Endothelial cell of umbilical vein (primary cell): ENCODE measurements at regions not wholly inside any gene's neighbourhood (a gene's known extent, or its start where the extent isn't known, plus 50 kb on each side); places are given as distances from the start of the nearest gene placed in this dataset.

Source experiments
- BruUV-seq: library from RNA; stranded (reverse); fragments of 400-500 nt; replicated peaks from 2 replicates; lab custom pipeline; 2021; lab: Mats Ljungman, UMichigan
- CTCF ChIA-PET: fragments of 300-600, 350-600 bp; sonication (Branson Sonifier 250); formaldehyde crosslinking; loops from one replicate; lab custom pipeline; 2021; ENCODE audit warnings: antibody characterized with exemption, inconsistent platforms; lab: Charles Lee
- POLR2A ChIA-PET: fragments of 300-600, 350-600 bp; sonication (Branson Sonifier 250); formaldehyde crosslinking; loops from one replicate; lab custom pipeline; 2021; ENCODE audit warnings: antibody characterized with exemption, inconsistent platforms; lab: Charles Lee
- DNase-seq: peaks from one replicate; pipeline ENCODE4 v3.0.0-alpha.2; 2011; ENCODE audit warnings: low read depth, low spot score
- FAIRE-seq: peaks from 2 replicates; lab custom pipeline; 2011; peaks lifted over from hg19 to GRCh38; lab: Jason Lieb, UNC
- H2AFZ ChIP-seq: 2 replicates; pipeline ENCODE4 v1.6.0; 2012; ENCODE audit warnings: low read depth, low read length, control low read depth, inconsistent platforms
- H3K27ac ChIP-seq: 2 replicates; pipeline ENCODE4 v1.5.1; 2011; ENCODE audit warnings: low read depth, mild to moderate bottlenecking, control low read depth, low read length, moderate library complexity; ENCODE audit not compliant: insufficient read depth
- H3K27me3 ChIP-seq, 2 experiments: 2 replicates each; pipeline versions ENCODE4 v1.6.0 to v1.6.1; 2011; ENCODE audit warnings: low read length in 2 of 2, mixed read lengths in 1 of 2; ENCODE audit not compliant: control insufficient read depth in 2 of 2, insufficient read depth in 2 of 2
- H3K36me3 ChIP-seq, 2 experiments: 2 replicates in 1 of 2; 3 replicates in 1 of 2; pipeline ENCODE4 v1.5.1; 2011; ENCODE audit warnings: low read length in 2 of 2, mild to moderate bottlenecking in 1 of 2, moderate library complexity in 1 of 2; ENCODE audit not compliant: control insufficient read depth in 2 of 2, insufficient read depth in 2 of 2; ENCODE audit errors: extremely low read depth in 1 of 2
- H3K4me1 ChIP-seq: 3 replicates; pipeline ENCODE4 v1.5.1; 2011; ENCODE audit warnings: mild to moderate bottlenecking, low read length; ENCODE audit not compliant: control insufficient read depth, insufficient read depth; ENCODE audit errors: extremely low read depth
- H3K4me2 ChIP-seq: 2 replicates; pipeline ENCODE4 v1.6.1; 2011; ENCODE audit warnings: low read length, control low read depth, mixed read lengths; ENCODE audit not compliant: insufficient read depth
- H3K4me3 ChIP-seq, 3 experiments: fragments of 200-600 bp in 1 of 3; sonication (generic), shearing (Covaris generic) in 1 of 3; replicated peaks in 1 of 3; 2 replicates each; pipeline ENCODE4 v1.5.1; 2011 to 2016; ENCODE audit warnings: control low read depth in 3 of 3, low read length in 3 of 3, mild to moderate bottlenecking in 2 of 3, inconsistent platforms in 1 of 3, low read depth in 1 of 3, moderate library complexity in 1 of 3; ENCODE audit not compliant: insufficient read depth in 1 of 3
- H3K79me2 ChIP-seq: 2 replicates; pipeline ENCODE4 v1.6.0; 2012; ENCODE audit warnings: low read length, inconsistent platforms; ENCODE audit not compliant: control insufficient read depth, insufficient read depth
- H3K9ac ChIP-seq: replicated peaks from 2 replicates; pipeline ENCODE3; 2011; ENCODE audit warnings: low read length, control low read depth; ENCODE audit not compliant: insufficient read depth; ENCODE audit errors: extremely low read depth
- H3K9me1 ChIP-seq: replicated peaks from 3 replicates; pipeline ENCODE4 v1.6.0; 2011; ENCODE audit warnings: mild to moderate bottlenecking, low read length; ENCODE audit not compliant: control insufficient read depth, insufficient read depth; ENCODE audit errors: extremely low read depth
- H3K9me3 ChIP-seq: replicated peaks from 2 replicates; pipeline ENCODE4 v1.5.1; 2012; ENCODE audit warnings: low read length, inconsistent platforms; ENCODE audit not compliant: control insufficient read depth, insufficient read depth
- H4K20me1 ChIP-seq: replicated peaks from 2 replicates; pipeline ENCODE3; 2011; ENCODE audit warnings: mild to moderate bottlenecking, low read length; ENCODE audit not compliant: control insufficient read depth, insufficient read depth; ENCODE audit errors: extremely low read depth
- CTCF ChIP-seq, 2 donors: IDR thresholded peaks; 1 replicate in 1 of 2; 2 replicates in 1 of 2; pipeline ENCODE4 v1.5.1; 2011; ENCODE audit warnings: low read length in 2 of 2, mild to moderate bottlenecking in 2 of 2, moderate library complexity in 2 of 2, control low read depth in 1 of 2, inconsistent platforms in 1 of 2, low read depth in 1 of 2; ENCODE audit not compliant: insufficient read depth in 1 of 2; ENCODE audit errors: extremely low read depth in 1 of 2
- EZH2 ChIP-seq: IDR thresholded peaks from 2 replicates; pipeline ENCODE4 v1.6.1; 2012; ENCODE audit warnings: borderline replicate concordance, low read depth, mild to moderate bottlenecking, moderate library complexity, low read length, inconsistent platforms; ENCODE audit not compliant: severe bottlenecking
- GATA2 ChIP-seq: IDR thresholded peaks from 2 replicates; pipeline ENCODE4 v1.7.0; 2011; ENCODE audit warnings: low read depth, mild to moderate bottlenecking, moderate library complexity, mixed read lengths, low read length; ENCODE audit not compliant: insufficient read length, insufficient read depth
- JUN ChIP-seq: IDR thresholded peaks from 2 replicates; pipeline ENCODE4 v1.6.1; 2011; ENCODE audit warnings: borderline replicate concordance, low read depth; ENCODE audit not compliant: insufficient read length, insufficient read depth
- MAX ChIP-seq: IDR thresholded peaks from 2 replicates; pipeline ENCODE4 v1.6.1; 2011; ENCODE audit not compliant: insufficient read depth, insufficient read length
- MYC ChIP-seq: IDR thresholded peaks from one replicate; pipeline ENCODE4 v1.6.1; 2011; ENCODE audit warnings: mild to moderate bottlenecking, low read depth, low read length
- POLR2A ChIP-seq: IDR thresholded peaks from 2 replicates; pipeline ENCODE4 v1.6.1; 2012; ENCODE audit warnings: low read depth, mild to moderate bottlenecking, control low read depth, low read length
- POLR2AphosphoS5 ChIP-seq: IDR thresholded peaks from 2 replicates; pipeline ENCODE4 v1.6.1; 2012; ENCODE audit warnings: low read depth, mild to moderate bottlenecking, control low read depth, low read length, moderate library complexity; ENCODE audit not compliant: insufficient read depth
- dilution Hi-C: fragments of 300-500 bp; cut with MboI; formaldehyde crosslinking; loops from one replicate; pipeline ENCODE4 v1.15.0; 2019; ENCODE audit warnings: low sequenced_read_pairs; ENCODE audit not compliant: extremely low pct_ligation_motif_present
- intact Hi-C: fragments of 100-400 bp; cut with micrococcal nuclease; formaldehyde crosslinking; loops from one replicate; pipeline ENCODE4 v1.10.0; 2022

- peaks cover 2% of the 10 kb centered on the region for H3K4me1 ChIP-seq
- ChIA-PET CTCF (interaction anchor here (1.2 kb wide), 1 partner anchor 9 kb away, joined by 5 read pairs; no protein-coding TSS in a partner anchor), POLR2A (no interaction called here)
- intact Hi-C loops = no loop called here
- no peaks in the 10 kb centered on the region for H3K36me3 ChIP-seq
- TF ChIP-seq POLR2A = no peak
- TF ChIP-seq CTCF (IDR thresholded peaks at IDR 0.05; ENCODE audit: extremely low read depth in 1 of 2, insufficient read depth in 1 of 2, low read depth in 1 of 2, low read length in 2 of 2) = no peak
- no peak for TF ChIP-seq MAX
- no peak for TF ChIP-seq GATA2
- no peak for TF ChIP-seq POLR2AphosphoS5
- TF ChIP-seq MYC = no peak
- no peak for TF ChIP-seq EZH2
- no peak for TF ChIP-seq JUN
- DNase-seq (no peak), FAIRE-seq (no peak)
- no peaks in the 10 kb centered on the region for H3K9me3 ChIP-seq
- H3K9ac ChIP-seq = no peak overlapping the region
- dilution Hi-C loops = no loop called here
- H3K4me3 ChIP-seq = no peak overlapping the region
- no TSS peak for BruUV-seq
- H2AFZ ChIP-seq = no peak overlapping the region
- H4K20me1 ChIP-seq = no peaks in the 10 kb centered on the region
- no peak overlapping the region for H3K27ac ChIP-seq
- H3K79me2 ChIP-seq = no peaks in the 10 kb centered on the region
- H3K9me1 ChIP-seq = no peaks in the 10 kb centered on the region
- no peaks in the 10 kb centered on the region for H3K27me3 ChIP-seq
- no peak overlapping the region for H3K4me2 ChIP-seq
Observed at GRCh38 chr6:140101367-140101766, 726.9 kb upstream of the CITED2 start.
